Neuronal stem cell (in vitro differentiated cells): ENCODE measurements at regions not wholly inside any gene's neighbourhood (a gene's known extent, or its start where the extent isn't known, plus 50 kb on each side); places are given as distances from the start of the nearest gene placed in this dataset.
A peak's percentile ranks its signal among the peaks of the same experiment; 100 is the strongest.

Experiments
- DNase-seq: peaks from one replicate; pipeline ENCODE4 v3.0.0-alpha.2; 2013; ENCODE audit warnings: low spot score
- H2AFZ ChIP-seq: one replicate; pipeline ENCODE4 v1.6.1; 2013; ENCODE audit warnings: mild to moderate bottlenecking, low read length, inconsistent platforms
- H2AK5ac ChIP-seq: 2 replicates; pipeline ENCODE4 v1.6.1; 2013; ENCODE audit warnings: low read depth, mild to moderate bottlenecking, inconsistent platforms, low read length, moderate library complexity, mixed read lengths
- H2BK120ac ChIP-seq: 2 replicates; pipeline ENCODE4 v1.6.1; 2013; ENCODE audit warnings: low read depth, mild to moderate bottlenecking, inconsistent platforms, low read length, moderate library complexity, mixed read lengths
- H2BK12ac ChIP-seq: one replicate; pipeline ENCODE4 v1.6.1; 2013; ENCODE audit warnings: low read length, inconsistent platforms
- H2BK15ac ChIP-seq: 2 replicates; pipeline ENCODE4 v1.6.1; 2013; ENCODE audit warnings: mild to moderate bottlenecking, low read length, inconsistent platforms, mixed read lengths
- H2BK5ac ChIP-seq: one replicate; pipeline ENCODE4 v1.6.1; 2013; ENCODE audit warnings: inconsistent platforms, mild to moderate bottlenecking, low read length, moderate library complexity
- H3K14ac ChIP-seq: one replicate; pipeline ENCODE4 v1.6.1; 2013; ENCODE audit warnings: low read length, inconsistent platforms
- H3K18ac ChIP-seq: 2 replicates; pipeline ENCODE4 v1.6.1; 2013; ENCODE audit warnings: low read length, inconsistent platforms
- H3K23ac ChIP-seq: 2 replicates; pipeline ENCODE4 v1.6.1; 2013; ENCODE audit warnings: low read depth, mild to moderate bottlenecking, mixed read lengths, low read length, inconsistent platforms; ENCODE audit not compliant: poor library complexity
- H3K27ac ChIP-seq: replicated peaks from 3 replicates; pipeline ENCODE4 v1.5.1; 2013; ENCODE audit warnings: low read length, inconsistent platforms
- H3K27me3 ChIP-seq, 3 experiments: 2 replicates each; pipeline ENCODE4 v1.6.1; 2013; ENCODE audit warnings: low read length in 3 of 3, mild to moderate bottlenecking in 2 of 3, inconsistent platforms in 1 of 3, low read depth in 1 of 3, mixed read lengths in 1 of 3, moderate library complexity in 1 of 3; ENCODE audit not compliant: control insufficient read depth in 3 of 3, insufficient read depth in 3 of 3
- H3K36me3 ChIP-seq, 2 donors: replicated peaks in 1 of 2; 2 replicates each; pipeline ENCODE4 v1.6.1; 2013; ENCODE audit warnings: low read length in 2 of 2; ENCODE audit not compliant: control insufficient read depth in 2 of 2, insufficient read depth in 2 of 2
- H3K4ac ChIP-seq: 2 replicates; pipeline ENCODE4 v1.6.1; 2013; ENCODE audit warnings: inconsistent platforms, mild to moderate bottlenecking, low read length, moderate library complexity
- H3K4me1 ChIP-seq, 2 donors: 1 replicate in 1 of 2; 2 replicates in 1 of 2; pipeline ENCODE4 v1.6.1; 2013; ENCODE audit warnings: low read length in 2 of 2, low read depth in 1 of 2; ENCODE audit not compliant: control insufficient read depth in 2 of 2, insufficient read depth in 1 of 2
- H3K4me2 ChIP-seq: one replicate; pipeline ENCODE4 v1.6.1; 2013; ENCODE audit warnings: mild to moderate bottlenecking, low read length, inconsistent platforms; ENCODE audit not compliant: insufficient read depth, poor library complexity, severe bottlenecking
- H3K4me3 ChIP-seq, 2 donors: 2 replicates each; pipeline ENCODE4 v1.5.1; 2013; ENCODE audit warnings: low read length in 2 of 2, mild to moderate bottlenecking in 2 of 2, inconsistent platforms in 1 of 2, moderate library complexity in 1 of 2
- H3K79me1 ChIP-seq: one replicate; pipeline ENCODE4 v1.6.1; 2013; ENCODE audit warnings: low read depth, mild to moderate bottlenecking, inconsistent platforms, low read length, moderate library complexity
- H3K9ac ChIP-seq: one replicate; pipeline ENCODE4 v1.6.1; 2013; ENCODE audit warnings: mild to moderate bottlenecking, low read depth, low read length, inconsistent platforms; ENCODE audit not compliant: poor library complexity
- H3K9me3 ChIP-seq, 2 donors: replicated peaks in 1 of 2; 2 replicates each; pipeline versions ENCODE3 to v1.6.1; 2013; ENCODE audit warnings: low read length in 2 of 2, mild to moderate bottlenecking in 2 of 2, inconsistent platforms in 1 of 2, low read depth in 1 of 2, mixed read lengths in 1 of 2, moderate library complexity in 1 of 2; ENCODE audit not compliant: control insufficient read depth in 2 of 2, insufficient read depth in 1 of 2
- H4K8ac ChIP-seq: one replicate; pipeline ENCODE4 v1.6.1; 2013; ENCODE audit warnings: low read depth, mild to moderate bottlenecking, inconsistent platforms, low read length, moderate library complexity
- H4K91ac ChIP-seq: one replicate; pipeline ENCODE4 v1.6.1; 2013; ENCODE audit warnings: low read length, low read depth, mild to moderate bottlenecking, inconsistent platforms; ENCODE audit not compliant: poor library complexity
- WGBS, 2 donors: extraction: QIAGEN DNeasy Blood & Tissue Kit; methylation state at CpG; one replicate each; pipeline ENCODE4 v1.1.7; 2013; ENCODE audit warnings: missing lambda C conversion rate in 2 of 2, mixed read lengths in 1 of 2; ENCODE audit not compliant: insufficient read length in 2 of 2, insufficient replicate concordance in 1 of 2; ENCODE audit errors: extremely low coverage in 2 of 2; 5-methylcytosine and 5-hydroxymethylcytosine counted together

- Histone ChIP-seq H2BK12ac (no peak overlapping the region), H2AK5ac (no peak overlapping the region), H2BK120ac (no peak overlapping the region), H3K36me3 (no peaks in the 10 kb centered on the region), H4K8ac (no peak overlapping the region), H3K23ac (no peak overlapping the region), H2BK15ac (no peak overlapping the region), H3K14ac (no peak overlapping the region), H3K9ac (no peak overlapping the region), H2AFZ (no peak overlapping the region), H3K27me3 (no peaks in the 10 kb centered on the region), H3K79me1 (no peaks in the 10 kb centered on the region), H3K4me1 (peaks cover 6 to 10% of the 10 kb centered on the region in 2 donors), H3K4me2 (no peak overlapping the region), H3K18ac (no peak overlapping the region), H3K4ac (no peak overlapping the region), H2BK5ac (no peak overlapping the region), H4K91ac (no peak overlapping the region), H3K27ac (no peak overlapping the region), H3K4me3 (peak overlapping the region in 1 of 2 donors; percentile 58), H3K9me3 (peaks cover 2 to 5% of the 10 kb centered on the region in 2 donors)
- DNase-seq: no peak
- no CpG with 5 or more reads among the region's 6 CpGs for WGBS, 2 donors
These were observed 60.7 kb upstream of the DSC1 start for GRCh38 chr18:31223371-31223770.

GRCh38 chr18:31225668-31226067, 63.0 kb upstream of the DSC1 start:
- Histone ChIP-seq H4K91ac (no peak overlapping the region), H3K4me2 (no peak overlapping the region), H3K79me1 (no peaks in the 10 kb centered on the region), H3K23ac (no peak overlapping the region), H2BK120ac (no peak overlapping the region), H3K9me3 (peaks cover 2 to 5% of the 10 kb centered on the region in 2 donors), H3K27me3 (no peaks in the 10 kb centered on the region), H2BK15ac (no peak overlapping the region), H2BK5ac (no peak overlapping the region), H4K8ac (no peak overlapping the region), H3K18ac (peak overlapping the region; percentile 80), H3K4me1 (peaks cover 6 to 10% of the 10 kb centered on the region in 2 donors), H3K4ac (no peak overlapping the region), H3K14ac (no peak overlapping the region), H3K27ac (peak overlapping the region; percentile 89), H3K4me3 (no peak overlapping the region), H2AK5ac (no peak overlapping the region), H3K36me3 (no peaks in the 10 kb centered on the region), H2BK12ac (no peak overlapping the region), H3K9ac (no peak overlapping the region), H2AFZ (peak overlapping the region; percentile 67)
- WGBS, 2 donors: no CpG with 5 or more reads among the region's 5 CpGs
- peak; percentile 65 for DNase-seq

GRCh38 chr18:31227497-31228229, 65.0 kb upstream of the DSC1 start:
- peaks cover 0 to 2% of the 10 kb centered on the region in 2 donors for H3K9me3 ChIP-seq
- no peak overlapping the region for H2AFZ ChIP-seq
- H3K27ac ChIP-seq: no peak overlapping the region
- no peak overlapping the region for H2BK12ac ChIP-seq
- no peak overlapping the region for H4K8ac ChIP-seq
- no peak overlapping the region for H3K4ac ChIP-seq
- H3K18ac ChIP-seq: no peak overlapping the region
- peaks cover 6 to 10% of the 10 kb centered on the region in 2 donors for H3K4me1 ChIP-seq
- H3K27me3 ChIP-seq: no peaks in the 10 kb centered on the region
- no peak overlapping the region for H3K23ac ChIP-seq
- H4K91ac ChIP-seq: no peak overlapping the region
- no peak overlapping the region for H3K4me2 ChIP-seq
- H3K9ac ChIP-seq: no peak overlapping the region
- no peaks in the 10 kb centered on the region for H3K79me1 ChIP-seq
- H2BK5ac ChIP-seq: no peak overlapping the region
- H3K36me3 ChIP-seq: no peaks in the 10 kb centered on the region
- H2BK120ac ChIP-seq: no peak overlapping the region
- no peak overlapping the region for H2AK5ac ChIP-seq
- H2BK15ac ChIP-seq: no peak overlapping the region
- no peak for DNase-seq
- no CpG with 5 or more reads among the region's 1 CpG for WGBS, 2 donors
- H3K14ac ChIP-seq: no peak overlapping the region
- H3K4me3 ChIP-seq: no peak overlapping the region

GRCh38 chr18:31229829-31230228, 67.2 kb upstream of the DSC1 start:
- H3K27me3 ChIP-seq: no peaks in the 10 kb centered on the region
- no peak overlapping the region for H2AK5ac ChIP-seq
- no peak overlapping the region for H3K27ac ChIP-seq
- H2BK120ac ChIP-seq: no peak overlapping the region
- DNase-seq: no peak
- peaks cover 9 to 14% of the 10 kb centered on the region in 2 donors for H3K4me1 ChIP-seq
- no peak overlapping the region for H3K4ac ChIP-seq
- H3K23ac ChIP-seq: no peak overlapping the region
- no peak overlapping the region for H2BK12ac ChIP-seq
- no peak overlapping the region for H4K8ac ChIP-seq
- no peak overlapping the region for H2BK15ac ChIP-seq
- no peak overlapping the region for H2BK5ac ChIP-seq
- H3K18ac ChIP-seq: no peak overlapping the region
- no peaks in the 10 kb centered on the region for H3K79me1 ChIP-seq
- H3K14ac ChIP-seq: no peak overlapping the region
- no peak overlapping the region for H4K91ac ChIP-seq
- H3K4me3 ChIP-seq: no peak overlapping the region
- H3K9me3 ChIP-seq: no peaks in the 10 kb centered on the region
- no peaks in the 10 kb centered on the region for H3K36me3 ChIP-seq
- no peak overlapping the region for H3K9ac ChIP-seq
- no peak overlapping the region for H2AFZ ChIP-seq
- no CpG with 5 or more reads among the region's 2 CpGs for WGBS, 2 donors
- no peak overlapping the region for H3K4me2 ChIP-seq
